ENCODE measurements at regions not wholly inside any gene's neighbourhood (a gene's known extent, or its start where the extent isn't known, plus 50 kb on each side); places are given as distances from the start of the nearest gene placed in this dataset.

DNA sequence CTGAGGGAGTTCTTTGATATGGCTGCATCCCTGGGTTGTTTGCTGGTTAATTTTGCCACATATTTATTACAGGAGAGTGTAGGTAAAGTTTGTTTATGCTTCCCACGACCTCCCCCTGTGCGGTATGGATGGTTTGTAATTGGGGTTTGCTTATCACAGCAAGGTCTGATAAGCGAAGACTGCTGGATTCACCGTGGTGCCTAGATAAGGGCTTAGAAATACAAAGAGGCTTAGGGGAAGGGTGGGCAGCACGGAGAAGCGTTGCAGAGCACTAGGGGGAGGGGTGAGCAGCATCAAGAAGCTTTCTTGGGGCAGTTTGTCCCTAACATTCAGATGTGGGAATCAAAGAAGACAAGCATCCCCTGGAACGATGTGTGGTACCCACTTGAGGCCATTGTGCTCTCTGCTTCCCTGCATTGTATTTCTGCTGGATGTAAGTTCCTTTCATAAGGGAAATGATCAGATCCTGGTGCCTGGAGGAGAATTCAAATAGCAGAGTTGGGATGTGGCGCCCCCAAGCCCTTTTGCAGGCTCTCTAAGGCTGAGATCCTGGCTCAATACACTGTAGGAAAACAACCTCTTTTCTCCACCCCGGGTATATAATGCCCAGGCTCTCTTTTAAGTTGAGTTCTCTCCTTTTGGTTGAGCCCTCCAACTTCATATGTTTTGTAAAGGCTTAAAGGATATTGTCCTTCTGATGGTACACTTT is 598.1 kb upstream of the ADGRL4 start:
- no peak for DNase-seq

DNA sequence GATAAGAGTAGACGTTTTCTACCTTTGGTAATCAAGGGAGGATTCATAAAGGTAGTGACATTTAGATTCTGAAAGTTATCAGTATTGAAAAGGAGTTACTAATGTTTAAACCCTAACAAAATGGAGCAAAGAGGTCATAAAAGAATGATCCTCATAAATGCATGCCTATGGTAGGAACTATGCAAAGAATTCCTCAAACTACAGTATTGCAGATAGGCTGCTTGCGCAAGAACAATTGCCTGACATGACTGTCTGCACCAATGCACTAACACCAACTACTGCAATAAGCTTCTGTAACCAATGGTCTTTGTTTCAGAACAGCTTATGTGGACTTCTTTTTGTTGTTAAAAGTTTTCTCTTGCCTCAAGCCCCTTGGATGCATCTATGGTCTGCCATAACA is 597.3 kb upstream of the ADGRL4 start:
- no peak for DNase-seq

DNA sequence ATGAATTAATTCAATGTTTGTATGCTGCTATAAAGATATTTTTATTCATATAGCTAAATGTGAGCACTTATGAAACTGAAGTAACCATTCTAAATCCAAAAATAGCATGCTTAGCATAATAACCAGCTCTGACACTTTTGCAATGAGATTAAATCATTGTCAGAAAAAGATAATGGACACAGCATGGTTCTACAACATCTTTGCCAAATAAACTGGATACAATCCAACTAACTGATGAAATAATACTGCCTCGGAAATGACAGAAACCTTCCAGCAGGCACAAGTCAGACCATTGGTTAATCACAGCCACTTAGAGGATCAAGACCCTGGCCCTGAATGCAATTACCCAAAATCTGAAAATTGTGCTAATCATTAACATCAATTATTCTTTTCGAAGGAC is 592.7 kb upstream of the ADGRL4 start:
- no peak for DNase-seq

DNA sequence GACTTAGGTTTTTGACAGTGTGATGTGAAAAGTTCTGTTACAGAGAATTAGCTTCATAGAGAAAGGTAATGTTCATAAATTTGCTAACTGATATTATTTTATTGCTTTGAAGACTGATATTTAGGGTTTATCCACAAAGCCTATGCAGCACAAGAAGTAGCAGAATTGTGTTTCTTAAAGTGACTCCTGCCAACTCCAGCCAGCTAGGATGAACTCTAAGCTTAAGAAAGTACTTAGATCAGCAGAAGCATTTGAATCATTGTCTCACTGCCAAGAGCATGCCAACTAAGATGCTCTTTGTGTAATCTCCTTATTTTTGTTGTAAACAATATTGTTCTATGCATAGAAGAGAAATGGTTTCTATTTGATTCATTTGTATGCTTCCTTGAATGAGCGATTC is 589.4 kb upstream of the ADGRL4 start:
- DNase-seq: no peak

DNA sequence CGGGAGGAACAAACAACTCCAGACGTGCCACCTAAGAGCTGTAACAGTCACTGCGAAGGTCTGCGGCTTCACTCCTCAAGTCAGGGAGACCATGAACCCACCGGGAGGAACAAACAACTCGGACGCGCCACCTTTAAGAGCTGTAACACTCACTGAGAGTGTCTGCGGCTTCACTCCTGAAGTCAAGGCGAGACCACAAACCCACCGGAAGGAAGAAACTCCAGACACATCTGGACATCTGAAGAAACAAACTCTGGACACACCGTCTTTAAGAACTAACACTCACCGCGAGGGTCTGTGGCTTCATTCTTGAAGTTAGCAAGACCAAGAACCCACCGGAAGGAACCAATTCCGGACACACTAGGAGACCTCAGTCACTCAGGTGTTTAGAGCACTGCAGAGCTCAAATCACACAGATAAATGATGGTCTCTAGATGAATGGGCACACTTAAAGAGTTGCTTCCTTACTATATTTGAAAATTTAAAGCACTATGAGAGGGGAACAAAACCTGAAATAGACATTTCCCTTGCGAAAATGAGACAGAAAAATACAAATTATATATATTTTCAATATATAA is 587.7 kb upstream of the ADGRL4 start:
- DNase-seq: no peak

DNA sequence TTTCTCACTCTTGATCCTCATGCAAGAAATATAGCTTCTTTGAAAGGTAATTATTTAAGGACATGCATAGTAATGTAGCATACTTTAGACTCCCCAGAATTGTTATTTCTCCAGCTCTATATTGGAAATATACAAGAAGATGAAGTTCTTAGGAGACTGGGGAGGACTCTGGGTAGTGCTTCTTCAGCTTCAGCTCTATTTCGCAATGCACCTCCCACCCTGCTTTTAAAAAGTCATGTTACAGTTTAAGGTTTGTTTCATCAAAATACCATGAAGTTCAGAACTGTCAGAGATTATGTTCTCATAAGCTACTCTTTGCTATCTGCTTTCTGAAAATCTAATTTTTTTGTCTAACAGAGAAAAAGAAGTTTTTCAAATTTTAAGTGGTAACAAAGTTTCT is 586.2 kb upstream of the ADGRL4 start:
- DNase-seq: no peak

DNA sequence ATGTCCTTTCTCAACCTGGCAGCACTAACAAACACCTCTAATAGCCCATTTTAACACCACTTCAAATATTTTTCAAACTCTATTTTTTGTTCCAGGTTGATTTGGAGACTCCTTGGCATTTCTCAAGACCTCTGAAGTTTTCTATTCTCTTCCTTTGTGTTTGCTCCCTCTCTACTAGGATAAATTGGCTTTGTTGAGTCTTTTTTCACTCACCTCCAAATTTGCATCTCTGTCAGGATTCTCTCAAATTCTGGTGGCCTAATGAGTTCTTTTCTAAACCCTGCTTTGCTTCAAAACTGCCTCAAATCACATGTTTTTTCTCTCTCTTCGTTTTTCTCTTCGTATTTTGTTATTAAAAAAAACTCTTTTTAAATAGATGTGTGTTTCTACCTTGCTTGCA is 582.2 kb upstream of the ADGRL4 start:
- no peak for DNase-seq

DNA sequence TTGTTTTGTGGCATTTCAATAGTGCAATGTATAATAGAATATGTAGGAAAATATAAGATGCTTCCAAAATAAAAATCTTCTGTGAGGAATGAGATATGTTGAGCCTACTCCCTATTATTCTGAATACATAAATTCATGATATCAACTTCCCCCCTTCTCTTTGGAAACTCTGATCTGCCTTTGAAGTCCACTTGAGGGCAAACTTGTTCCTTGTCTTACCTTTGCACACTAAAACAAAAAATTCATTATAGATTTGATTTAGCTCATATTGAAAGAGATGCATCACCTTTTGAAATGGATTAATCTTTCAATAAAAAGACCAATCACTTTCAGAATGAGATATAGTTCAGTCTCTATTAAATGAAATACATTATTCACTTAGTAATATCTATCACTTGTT is 580.7 kb upstream of the ADGRL4 start:
- DNase-seq: no peak

DNA sequence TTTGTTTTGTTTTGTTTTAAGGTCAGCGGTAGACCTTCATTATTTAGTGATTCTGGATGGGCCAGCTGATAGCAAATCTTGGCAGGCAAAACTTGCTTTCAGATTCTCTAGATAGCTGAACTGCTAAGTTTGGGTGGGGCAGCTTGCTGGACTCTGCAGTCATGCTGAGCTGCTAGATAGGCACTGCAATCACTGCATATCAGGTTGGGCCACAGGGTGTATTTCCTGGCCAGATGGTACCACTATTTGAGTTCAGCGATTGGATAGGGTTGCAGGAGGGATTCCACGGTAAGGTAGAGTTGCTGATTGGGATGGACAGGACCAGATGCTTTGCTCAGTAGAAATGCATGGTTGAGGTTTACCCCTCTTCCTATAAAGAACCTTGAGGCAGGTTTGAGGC is 579.3 kb upstream of the ADGRL4 start:
- DNase-seq: no peak

GRCh38 chr1:79575424-79575823 is 568.9 kb upstream of the ADGRL4 start:
- no peak for DNase-seq

GRCh38 chr1:79568411-79568810 is 561.9 kb upstream of the ADGRL4 start:
- DNase-seq: no peak

- DNase-seq: no peak
These were observed 555.0 kb upstream of the ADGRL4 start for GRCh38 chr1:79561521-79561978.

- DNase-seq: no peak
These were observed 549.7 kb upstream of the ADGRL4 start for GRCh38 chr1:79556189-79556588.

GRCh38 chr1:79554688-79555087 is 548.2 kb upstream of the ADGRL4 start:
- DNase-seq: no peak

DNA sequence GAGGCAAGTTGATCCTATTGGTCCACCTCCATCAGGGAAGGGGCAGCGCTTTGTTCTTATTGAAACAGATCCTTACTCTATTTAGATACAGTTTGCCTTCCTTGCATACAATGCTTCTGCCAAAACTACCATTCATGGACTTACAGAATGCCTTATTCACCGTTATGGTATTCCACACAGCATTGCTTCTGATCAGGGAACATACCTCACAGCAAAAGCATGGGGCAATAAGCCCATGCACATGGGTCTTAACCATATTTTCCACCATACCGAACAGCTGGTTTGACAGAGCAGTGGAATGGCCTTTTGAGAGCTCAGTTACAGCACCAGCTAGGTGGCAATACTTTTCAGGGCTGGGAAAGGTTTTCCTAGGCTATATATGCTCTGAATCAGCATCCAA is 544.8 kb upstream of the ADGRL4 start:
- DNase-seq: no peak

- no peak for DNase-seq
These were observed 543.9 kb upstream of the ADGRL4 start for GRCh38 chr1:79550402-79550801.

GRCh38 chr1:79549201-79549600 is 542.7 kb upstream of the ADGRL4 start:
- no peak for DNase-seq

- no peak for DNase-seq
These were observed 541.0 kb upstream of the ADGRL4 start for GRCh38 chr1:79547514-79547913.

GRCh38 chr1:79543394-79543793 is 536.9 kb upstream of the ADGRL4 start:
- no peak for DNase-seq

GRCh38 chr1:79539001-79539400 is 532.5 kb upstream of the ADGRL4 start:
- no peak for DNase-seq

- DNase-seq: no peak
These were observed 526.0 kb upstream of the ADGRL4 start for GRCh38 chr1:79532555-79532954.

GRCh38 chr1:79531790-79532189 is 525.3 kb upstream of the ADGRL4 start:
- no peak for DNase-seq

DNA sequence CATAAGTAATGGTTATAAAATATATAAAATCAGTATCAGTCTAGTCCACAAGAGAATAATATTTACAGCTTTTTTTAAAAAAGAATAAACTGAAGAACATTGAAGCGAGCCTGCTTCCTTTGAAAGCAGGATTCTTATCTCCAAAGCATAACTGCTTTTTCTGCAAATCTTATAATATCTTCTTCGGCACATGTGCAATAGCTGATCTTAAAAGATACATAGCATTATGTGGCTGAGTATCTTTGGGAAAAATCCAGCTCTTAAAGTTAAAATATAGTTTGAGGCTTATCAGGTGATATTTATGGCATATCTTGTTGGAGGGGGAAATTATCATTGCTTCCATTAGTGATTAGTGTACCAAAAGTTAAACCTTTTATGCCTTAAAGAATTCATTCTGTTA is 523.9 kb upstream of the ADGRL4 start:
- no peak for DNase-seq

DNA sequence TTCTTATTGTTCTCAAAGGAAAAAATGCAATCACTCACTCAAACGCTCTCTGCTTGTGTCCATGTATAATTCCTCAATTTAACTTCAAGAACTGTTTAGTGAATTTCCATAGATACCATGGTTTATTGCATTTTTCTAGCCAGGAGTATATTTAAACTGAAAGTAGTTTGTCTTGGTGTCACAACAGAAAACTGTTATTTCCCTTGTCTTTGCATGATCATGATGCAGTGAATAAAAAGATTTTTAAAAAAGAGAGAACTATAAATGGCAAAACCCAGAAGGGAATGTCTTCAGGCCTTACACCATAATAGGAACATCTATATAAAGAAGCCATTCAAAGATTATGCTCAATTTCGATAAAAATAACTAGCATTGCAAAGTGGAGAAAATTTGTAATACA is 523.5 kb upstream of the ADGRL4 start:
- no peak for DNase-seq

DNA sequence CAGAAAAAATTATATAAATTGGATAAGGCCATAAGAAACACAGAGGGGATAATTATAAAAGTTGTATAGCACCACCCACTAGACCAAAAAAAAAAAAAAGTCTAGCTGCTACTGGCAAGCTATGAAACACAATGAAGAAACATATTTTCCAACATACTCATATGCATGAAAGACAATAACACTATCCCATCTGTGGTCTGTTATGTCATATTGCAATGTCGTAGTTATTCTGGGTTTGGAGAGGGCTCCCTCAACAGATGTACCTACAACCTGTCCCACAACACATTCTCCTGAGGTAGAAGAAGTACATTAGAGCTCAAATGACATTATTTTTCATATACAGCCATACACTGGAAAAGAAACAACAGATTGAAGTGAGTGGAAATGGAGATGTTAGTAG is 517.6 kb upstream of the ADGRL4 start:
- no peak for DNase-seq
